Activated CD4-positive, alpha-beta T cell treated with anti-CD3 and anti-CD28 coated beads, Interleukin-10, Interleukin-2, amounts not matched to agents 100 ng/mL and 50 ng/mL, durations not matched to agents 16 hours and 8 hours (primary cell): ENCODE measurements at regions not wholly inside any gene's neighbourhood (a gene's known extent, or its start where the extent isn't known, plus 50 kb on each side); places are given as distances from the start of the nearest gene placed in this dataset.

ENCODE experiments used
- DNase-seq: peaks from one replicate; pipeline ENCODE4 v3.0.0-alpha.2; 2020

- DNase-seq: no peak
Observed at GRCh38 chr11:22491555-22492225, 133.9 kb downstream of the FANCF start.

- DNase-seq: no peak
Observed at GRCh38 chr11:22479971-22480720, 142.0 kb downstream of the SLC17A6 start.

GRCh38 chr11:22479208-22479607 lies 141.0 kb downstream of the SLC17A6 start:
- no peak for DNase-seq

- no peak for DNase-seq
Observed at GRCh38 chr11:22478169-22478568, 140.0 kb downstream of the SLC17A6 start.

GRCh38 chr11:22477312-22477711 lies 139.1 kb downstream of the SLC17A6 start:
- no peak for DNase-seq

- no peak for DNase-seq
Observed at GRCh38 chr11:22476589-22476988, 138.4 kb downstream of the SLC17A6 start.

- DNase-seq: no peak
Observed at GRCh38 chr11:22474616-22475015, 136.4 kb downstream of the SLC17A6 start.

- DNase-seq: no peak
Observed at GRCh38 chr11:22473586-22473985, 135.4 kb downstream of the SLC17A6 start.

GRCh38 chr11:22472306-22472705 lies 134.1 kb downstream of the SLC17A6 start:
- DNase-seq: no peak

- no peak for DNase-seq
Observed at GRCh38 chr11:22471385-22471784, 133.2 kb downstream of the SLC17A6 start.

- DNase-seq: no peak
Observed at GRCh38 chr11:22467741-22468140, 129.6 kb downstream of the SLC17A6 start.

- no peak for DNase-seq
Observed at GRCh38 chr11:22467248-22467647, 129.1 kb downstream of the SLC17A6 start.

GRCh38 chr11:22466809-22467208 lies 128.6 kb downstream of the SLC17A6 start:
- no peak for DNase-seq

GRCh38 chr11:22466351-22466750 lies 128.2 kb downstream of the SLC17A6 start:
- DNase-seq: no peak

GRCh38 chr11:22465620-22466019 lies 127.4 kb downstream of the SLC17A6 start:
- no peak for DNase-seq

- no peak for DNase-seq
Observed at GRCh38 chr11:22461626-22462025, 123.4 kb downstream of the SLC17A6 start.

GRCh38 chr11:22460181-22460580 lies 122.0 kb downstream of the SLC17A6 start:
- no peak for DNase-seq

GRCh38 chr11:22459048-22459447 lies 120.9 kb downstream of the SLC17A6 start:
- no peak for DNase-seq

- DNase-seq: no peak
Observed at GRCh38 chr11:22458161-22458560, 120.0 kb downstream of the SLC17A6 start.

GRCh38 chr11:22456993-22457762 lies 119.0 kb downstream of the SLC17A6 start:
- DNase-seq: no peak

GRCh38 chr11:22454461-22455090 lies 116.4 kb downstream of the SLC17A6 start:
- DNase-seq: no peak

GRCh38 chr11:22449441-22449840 lies 111.3 kb downstream of the SLC17A6 start:
- no peak for DNase-seq

GRCh38 chr11:22444076-22444475 lies 105.9 kb downstream of the SLC17A6 start:
- DNase-seq: no peak
